ENCODE measurements at regions not wholly inside any gene's neighbourhood (a gene's known extent, or its start where the extent isn't known, plus 50 kb on each side); places are given as distances from the start of the nearest gene placed in this dataset.
"Not testable (repeated sequence)": the region's sequence is repeated elsewhere in the genome, so short reads cannot be mapped to it uniquely, and the experiment has no call there.

- no peak for DNase-seq
These were observed 59.3 kb upstream of the VASH1 start for GRCh38 chr14:76701981-76702380.

DNA sequence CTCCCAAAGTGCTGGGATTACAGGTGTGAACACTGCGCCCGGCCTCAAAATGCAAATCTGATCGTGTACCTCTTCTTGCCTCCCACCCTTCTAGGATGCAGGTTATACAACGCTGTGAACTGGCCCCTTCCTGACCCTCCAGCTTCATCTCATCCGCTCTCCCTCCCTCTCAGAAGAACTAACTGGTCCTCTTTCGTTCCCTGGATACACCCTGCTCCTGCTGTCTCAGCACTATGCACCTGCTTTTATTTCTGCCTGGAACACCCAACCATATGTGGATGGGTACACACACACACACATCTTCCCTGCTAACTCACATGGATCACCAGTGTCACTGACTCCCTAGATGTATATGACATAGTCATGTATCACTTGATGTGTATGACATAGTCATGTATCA is 56.1 kb upstream of the VASH1 start:
- DNase-seq, result no peak

DNA sequence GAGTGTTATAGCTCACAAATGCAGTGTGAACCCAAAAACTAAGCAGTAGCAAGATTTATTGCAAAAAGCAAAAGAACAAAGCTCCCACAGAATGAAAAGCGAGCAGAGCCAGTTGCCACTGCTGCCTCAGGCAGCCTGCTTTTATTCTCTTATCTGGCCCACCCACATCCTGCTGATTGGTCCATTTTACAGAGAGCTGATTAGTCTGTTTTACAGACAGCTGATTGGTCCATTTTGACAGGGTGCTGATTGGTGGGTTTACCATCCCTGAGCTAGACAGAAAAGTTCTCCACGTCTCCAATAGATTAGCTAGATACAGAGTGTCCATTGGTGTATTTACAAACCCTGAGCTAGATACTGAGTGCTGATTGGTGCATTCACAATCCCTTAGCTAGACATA is 55.1 kb upstream of the VASH1 start:
- DNase-seq, result not testable (repeated sequence)

GRCh38 chr14:76706811-76707210 is 54.5 kb upstream of the VASH1 start:
- DNase-seq, result no peak

GRCh38 chr14:76708028-76708427 is 53.2 kb upstream of the VASH1 start:
- no peak for DNase-seq

DNA sequence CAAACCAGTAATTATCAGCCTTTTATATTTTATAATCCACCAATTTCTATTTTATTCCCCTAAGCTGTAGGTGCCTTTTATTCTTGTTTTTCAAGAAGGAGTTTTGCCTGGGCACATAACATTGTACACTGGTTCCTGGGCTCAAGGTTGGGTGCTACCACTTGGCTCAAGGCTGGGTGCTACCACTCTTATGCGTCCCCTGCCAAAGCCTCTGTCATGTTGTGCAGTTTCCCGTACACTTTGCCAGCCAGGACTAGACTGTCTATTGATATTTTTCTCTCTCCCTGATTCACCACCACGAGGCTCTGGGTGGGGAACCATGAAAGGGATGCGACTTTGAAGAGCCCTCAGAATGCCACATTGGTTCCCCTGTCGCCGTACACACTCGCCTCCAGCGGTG is 52.5 kb upstream of the VASH1 start:
- peak; percentile 11 for DNase-seq

DNA sequence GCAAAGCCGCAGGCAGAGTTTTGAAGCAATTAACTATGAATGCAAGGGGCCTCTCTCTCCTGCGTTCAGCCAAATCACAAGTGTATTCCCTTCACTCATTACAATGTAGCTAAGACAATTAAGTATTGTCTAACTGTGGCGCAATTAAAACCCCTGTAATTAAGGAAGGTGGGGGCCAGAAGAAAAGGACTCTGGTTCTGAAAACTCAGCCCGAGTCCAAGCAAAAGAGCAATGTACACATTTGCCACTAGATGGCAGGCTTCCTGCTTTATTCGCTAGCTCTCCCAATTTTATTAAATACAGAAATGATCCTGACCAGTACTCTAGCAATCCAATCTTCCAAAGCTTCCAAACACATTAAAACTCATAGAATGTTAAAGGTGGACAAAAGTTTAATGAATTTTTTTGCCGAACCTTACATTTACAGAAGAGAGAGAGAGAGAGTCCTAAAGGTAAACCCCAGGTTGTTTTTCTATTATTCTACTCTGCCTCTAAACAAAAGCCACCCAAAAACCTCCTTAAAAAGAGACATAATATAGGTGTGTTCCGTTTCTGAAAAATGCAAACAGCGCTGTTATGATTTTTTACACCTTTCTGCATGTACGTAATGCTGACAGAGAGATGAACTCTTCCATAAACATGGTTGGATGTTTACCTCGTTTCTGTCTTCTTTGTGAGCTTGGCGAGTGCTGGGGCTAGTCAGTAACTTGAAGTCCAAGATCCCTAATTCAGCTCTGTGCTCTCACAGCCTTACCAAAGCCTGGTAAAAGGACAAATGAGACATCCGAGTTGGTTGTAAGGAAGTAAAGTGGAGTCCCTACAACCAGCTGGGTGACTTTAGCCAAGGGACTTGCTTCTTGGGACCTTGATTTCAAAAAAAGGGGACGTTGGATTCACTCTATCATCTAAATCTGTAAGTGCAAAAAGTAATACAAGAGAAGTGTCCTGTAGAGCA is 50.9 kb upstream of the VASH1 start:
- DNase-seq, result peak; percentile 98
